HT1080 (cell line): ENCODE measurements at regions not wholly inside any gene's neighbourhood (a gene's known extent, or its start where the extent isn't known, plus 50 kb on each side); places are given as distances from the start of the nearest gene placed in this dataset.

ENCODE experiments used
- DNase-seq: peaks from one replicate; pipeline ENCODE4 v3.0.0-alpha.2; 2015; ENCODE audit warnings: low read depth

- no peak for DNase-seq
Measured at GRCh38 chr4:149928507-149928906, 112.9 kb upstream of the IQCM start.

- no peak for DNase-seq
Measured at GRCh38 chr4:149931431-149931830, 115.8 kb upstream of the IQCM start.

- no peak for DNase-seq
Measured at GRCh38 chr4:149932188-149932587, 116.5 kb upstream of the IQCM start.

GRCh38 chr4:149933120-149933519, 117.5 kb upstream of the IQCM start:
- DNase-seq: no peak

- no peak for DNase-seq
Measured at GRCh38 chr4:149933883-149934282, 118.2 kb upstream of the IQCM start.

- DNase-seq: no peak
Measured at GRCh38 chr4:149949381-149949780, 128.9 kb upstream of the DCLK2 start.

GRCh38 chr4:149951152-149951900, 126.9 kb upstream of the DCLK2 start:
- DNase-seq: no peak

GRCh38 chr4:149952101-149952500, 126.1 kb upstream of the DCLK2 start:
- DNase-seq: no peak

- DNase-seq: no peak
Measured at GRCh38 chr4:149952716-149953115, 125.5 kb upstream of the DCLK2 start.

GRCh38 chr4:149955780-149956390, 122.4 kb upstream of the DCLK2 start:
- no peak for DNase-seq

GRCh38 chr4:149956678-149957077, 121.6 kb upstream of the DCLK2 start:
- DNase-seq: no peak

- peak; percentile 68 for DNase-seq
Measured at GRCh38 chr4:149961876-149962597, 116.2 kb upstream of the DCLK2 start.

- no peak for DNase-seq
Measured at GRCh38 chr4:149964001-149964796, 114.0 kb upstream of the DCLK2 start.

GRCh38 chr4:149965206-149965605, 113.0 kb upstream of the DCLK2 start:
- no peak for DNase-seq

GRCh38 chr4:149972407-149972806, 105.8 kb upstream of the DCLK2 start:
- DNase-seq: no peak

GRCh38 chr4:149973181-149973580, 105.1 kb upstream of the DCLK2 start:
- no peak for DNase-seq

GRCh38 chr4:149975172-149975571, 103.1 kb upstream of the DCLK2 start:
- no peak for DNase-seq

- DNase-seq: no peak
Measured at GRCh38 chr4:149980121-149980682, 98.0 kb upstream of the DCLK2 start.

GRCh38 chr4:149980941-149981340, 97.3 kb upstream of the DCLK2 start:
- peak; percentile 42 for DNase-seq

GRCh38 chr4:149983401-149983800, 94.8 kb upstream of the DCLK2 start:
- no peak for DNase-seq

GRCh38 chr4:149983931-149984330, 94.3 kb upstream of the DCLK2 start:
- no peak for DNase-seq
